ENCODE measurements at regions not wholly inside any gene's neighbourhood (a gene's known extent, or its start where the extent isn't known, plus 50 kb on each side); places are given as distances from the start of the nearest gene placed in this dataset.

GRCh38 chr9:7676609-7677156 lies 122.9 kb downstream of the DMAC1 start:
- H4K91ac ChIP-seq (ENCODE audit: low read depth, low read length), result no peak overlapping the region
- no peaks in the 10 kb centered on the region for H3K9me3 ChIP-seq (ENCODE audit: insufficient read depth, low read depth, low read length)
- H2AK5ac ChIP-seq (ENCODE audit: low read length), result no peak overlapping the region
- H4K8ac ChIP-seq (ENCODE audit: low read depth, low read length), result no peak overlapping the region
- H4K12ac ChIP-seq (ENCODE audit: low read depth, low read length), result no peak overlapping the region
- no peaks in the 10 kb centered on the region for H3K79me1 ChIP-seq (ENCODE audit: low read length)
- DNase-seq, result no peak
- H3K14ac ChIP-seq (ENCODE audit: low read length), result no peak overlapping the region
- no peaks in the 10 kb centered on the region for H3K79me2 ChIP-seq (ENCODE audit: control insufficient read depth, insufficient read depth, low read length, poor library complexity)
- no peaks in the 10 kb centered on the region for H3K36me3 ChIP-seq (ENCODE audit: control insufficient read depth in 1 of 2, insufficient read depth in 2 of 2, low read length in 2 of 2)
- no peak overlapping the region for H2BK12ac ChIP-seq (ENCODE audit: low read length)
- H3K9ac ChIP-seq (ENCODE audit: low read length), result no peak overlapping the region
- H3K23ac ChIP-seq (ENCODE audit: low read length), result no peak overlapping the region
- H2AFZ ChIP-seq (ENCODE audit: insufficient read depth, low read length, poor library complexity), result no peak overlapping the region
- no peak overlapping the region for H3K4me2 ChIP-seq (ENCODE audit: low read length)
- no CpG with 5 or more reads among the region's 4 CpGs for WGBS (ENCODE audit: extremely low coverage, insufficient coverage, insufficient read length)
- no peak overlapping the region for H3K4ac ChIP-seq (ENCODE audit: low read depth, low read length)
- no peak overlapping the region for H3K18ac ChIP-seq (ENCODE audit: low read length)
- no peaks in the 10 kb centered on the region for H3K27me3 ChIP-seq (ENCODE audit: insufficient read depth, low read length)
- no peak overlapping the region for H2BK120ac ChIP-seq (ENCODE audit: insufficient read depth, low read length, poor library complexity)
- no peak overlapping the region for H2BK5ac ChIP-seq (ENCODE audit: low read depth, low read length, poor library complexity)
- H3K4me3 ChIP-seq (ENCODE audit: low read depth, low read length), result no peak overlapping the region
- no peak overlapping the region for H3K27ac ChIP-seq (ENCODE audit: low read depth, low read length)
- no peaks in the 10 kb centered on the region for H3K4me1 ChIP-seq (ENCODE audit: control insufficient read depth in 1 of 2, insufficient read depth in 2 of 2, low read length in 2 of 2)

GRCh38 chr9:7671847-7672246 lies 127.7 kb downstream of the DMAC1 start:
- H3K4me1 ChIP-seq (ENCODE audit: control insufficient read depth in 1 of 2, insufficient read depth in 2 of 2, low read length in 2 of 2), result no peaks in the 10 kb centered on the region

GRCh38 chr9:7668541-7668940 lies 131.0 kb downstream of the DMAC1 start:
- Histone ChIP-seq H3K36me3 (ENCODE audit: control insufficient read depth in 1 of 2, insufficient read depth in 2 of 2, low read length in 2 of 2) (no peaks in the 10 kb centered on the region), H3K4me2 (ENCODE audit: low read length) (no peak overlapping the region), H2AFZ (ENCODE audit: insufficient read depth, low read length, poor library complexity) (no peak overlapping the region), H3K9ac (ENCODE audit: low read length) (no peak overlapping the region), H3K4me1 (ENCODE audit: control insufficient read depth in 1 of 2, insufficient read depth in 2 of 2, low read length in 2 of 2) (no peaks in the 10 kb centered on the region), H2BK12ac (ENCODE audit: low read length) (no peak overlapping the region), H3K4me3 (ENCODE audit: low read depth, low read length) (no peak overlapping the region), H2BK120ac (ENCODE audit: insufficient read depth, low read length, poor library complexity) (no peak overlapping the region), H3K27me3 (ENCODE audit: insufficient read depth, low read length) (no peaks in the 10 kb centered on the region), H3K23ac (ENCODE audit: low read length) (no peak overlapping the region), H2AK5ac (ENCODE audit: low read length) (no peak overlapping the region), H3K4ac (ENCODE audit: low read depth, low read length) (no peak overlapping the region), H3K79me1 (ENCODE audit: low read length) (no peaks in the 10 kb centered on the region), H3K9me3 (ENCODE audit: insufficient read depth, low read depth, low read length) (no peaks in the 10 kb centered on the region), H3K27ac (ENCODE audit: low read depth, low read length) (no peak overlapping the region), H4K12ac (ENCODE audit: low read depth, low read length) (no peak overlapping the region), H3K79me2 (ENCODE audit: control insufficient read depth, insufficient read depth, low read length, poor library complexity) (no peaks in the 10 kb centered on the region), H3K14ac (ENCODE audit: low read length) (no peak overlapping the region), H4K8ac (ENCODE audit: low read depth, low read length) (no peak overlapping the region), H3K18ac (ENCODE audit: low read length) (no peak overlapping the region), H4K91ac (ENCODE audit: low read depth, low read length) (no peak overlapping the region), H2BK5ac (ENCODE audit: low read depth, low read length, poor library complexity) (no peak overlapping the region)
- WGBS (ENCODE audit: extremely low coverage, insufficient coverage, insufficient read length), result no CpG with 5 or more reads among the region's 1 CpG
- no peak for DNase-seq

More at GRCh38 chr9:7671847-7672246, 127.7 kb downstream of the DMAC1 start:
- no peak overlapping the region for H2AFZ ChIP-seq (ENCODE audit: insufficient read depth, low read length, poor library complexity)
- H3K4me3 ChIP-seq (ENCODE audit: low read depth, low read length), result no peak overlapping the region
- H3K4me2 ChIP-seq (ENCODE audit: low read length), result no peak overlapping the region
- no peak overlapping the region for H2BK120ac ChIP-seq (ENCODE audit: insufficient read depth, low read length, poor library complexity)
- no peak for DNase-seq
- H4K12ac ChIP-seq (ENCODE audit: low read depth, low read length), result no peak overlapping the region
- H3K4ac ChIP-seq (ENCODE audit: low read depth, low read length), result no peak overlapping the region
- WGBS (ENCODE audit: extremely low coverage, insufficient coverage, insufficient read length), result no CpG with 5 or more reads among the region's 2 CpGs
- H3K36me3 ChIP-seq (ENCODE audit: control insufficient read depth in 1 of 2, insufficient read depth in 2 of 2, low read length in 2 of 2), result no peaks in the 10 kb centered on the region
- no peak overlapping the region for H3K18ac ChIP-seq (ENCODE audit: low read length)
- H3K27me3 ChIP-seq (ENCODE audit: insufficient read depth, low read length), result no peaks in the 10 kb centered on the region
- H4K8ac ChIP-seq (ENCODE audit: low read depth, low read length), result no peak overlapping the region
- H3K14ac ChIP-seq (ENCODE audit: low read length), result no peak overlapping the region
- no peak overlapping the region for H2BK5ac ChIP-seq (ENCODE audit: low read depth, low read length, poor library complexity)
- no peak overlapping the region for H3K23ac ChIP-seq (ENCODE audit: low read length)
- H2BK12ac ChIP-seq (ENCODE audit: low read length), result no peak overlapping the region
- H3K79me1 ChIP-seq (ENCODE audit: low read length), result no peaks in the 10 kb centered on the region
- no peaks in the 10 kb centered on the region for H3K9me3 ChIP-seq (ENCODE audit: insufficient read depth, low read depth, low read length)
- H4K91ac ChIP-seq (ENCODE audit: low read depth, low read length), result no peak overlapping the region
- no peak overlapping the region for H3K9ac ChIP-seq (ENCODE audit: low read length)
- H2AK5ac ChIP-seq (ENCODE audit: low read length), result no peak overlapping the region
- H3K79me2 ChIP-seq (ENCODE audit: control insufficient read depth, insufficient read depth, low read length, poor library complexity), result no peaks in the 10 kb centered on the region
- H3K27ac ChIP-seq (ENCODE audit: low read depth, low read length), result no peak overlapping the region

GRCh38 chr9:7665874-7666273 lies 133.7 kb downstream of the DMAC1 start:
- no peak overlapping the region for H3K4me3 ChIP-seq (ENCODE audit: low read depth, low read length)
- H3K79me2 ChIP-seq (ENCODE audit: control insufficient read depth, insufficient read depth, low read length, poor library complexity), result no peaks in the 10 kb centered on the region
- no peaks in the 10 kb centered on the region for H3K79me1 ChIP-seq (ENCODE audit: low read length)
- H3K4me1 ChIP-seq (ENCODE audit: control insufficient read depth in 1 of 2, insufficient read depth in 2 of 2, low read length in 2 of 2), result no peaks in the 10 kb centered on the region
- H4K8ac ChIP-seq (ENCODE audit: low read depth, low read length), result no peak overlapping the region
- no peak overlapping the region for H2BK120ac ChIP-seq (ENCODE audit: insufficient read depth, low read length, poor library complexity)
- H2AK5ac ChIP-seq (ENCODE audit: low read length), result no peak overlapping the region
- no peak overlapping the region for H3K23ac ChIP-seq (ENCODE audit: low read length)
- H2BK5ac ChIP-seq (ENCODE audit: low read depth, low read length, poor library complexity), result no peak overlapping the region
- no peak overlapping the region for H3K9ac ChIP-seq (ENCODE audit: low read length)
- H3K4ac ChIP-seq (ENCODE audit: low read depth, low read length), result no peak overlapping the region
- H3K14ac ChIP-seq (ENCODE audit: low read length), result no peak overlapping the region
- no peak for DNase-seq
- H4K12ac ChIP-seq (ENCODE audit: low read depth, low read length), result no peak overlapping the region
- no peak overlapping the region for H3K4me2 ChIP-seq (ENCODE audit: low read length)
- H3K9me3 ChIP-seq (ENCODE audit: insufficient read depth, low read depth, low read length), result no peaks in the 10 kb centered on the region
- H4K91ac ChIP-seq (ENCODE audit: low read depth, low read length), result no peak overlapping the region
- no peak overlapping the region for H3K27ac ChIP-seq (ENCODE audit: low read depth, low read length)
- no peaks in the 10 kb centered on the region for H3K27me3 ChIP-seq (ENCODE audit: insufficient read depth, low read length)
- no peak overlapping the region for H3K18ac ChIP-seq (ENCODE audit: low read length)
- no CpG with 5 or more reads among the region's 3 CpGs for WGBS (ENCODE audit: extremely low coverage, insufficient coverage, insufficient read length)
- H2AFZ ChIP-seq (ENCODE audit: insufficient read depth, low read length, poor library complexity), result no peak overlapping the region
- H3K36me3 ChIP-seq (ENCODE audit: control insufficient read depth in 1 of 2, insufficient read depth in 2 of 2, low read length in 2 of 2), result no peaks in the 10 kb centered on the region
- no peak overlapping the region for H2BK12ac ChIP-seq (ENCODE audit: low read length)

Measured in trophoblast cell (in vitro differentiated cells and primary cell).